RWPE1 (cell line): ENCODE measurements at regions not wholly inside any gene's neighbourhood (a gene's known extent, or its start where the extent isn't known, plus 50 kb on each side); places are given as distances from the start of the nearest gene placed in this dataset.

Experiments used
- CTCF ChIA-PET: fragments of 350-600 bp; sonication (Branson Sonifier 250); formaldehyde crosslinking; extraction: SDS; loops from one replicate; lab custom pipeline; 2021; lab: Yijun Ruan, JAX
- POLR2A ChIA-PET: fragments of 400-600 bp; formaldehyde crosslinking; extraction: SDS; loops from one replicate; lab custom pipeline; 2020; ENCODE audit warnings: antibody characterized with exemption; ENCODE audit not compliant: low non-redundant PET; lab: Yijun Ruan, JAX
- DNase-seq: peaks from one replicate; pipeline ENCODE4 v3.0.0; 2012; ENCODE audit warnings: low spot score
- H3K27ac ChIP-seq: fragments of 450-650 bp; 2 replicates; pipeline ENCODE4 v1.5.1; 2017
- TF ChIP-seq, protein P1 (sequence below): fragments of 450-650 bp; conservative IDR thresholded peaks from 2 replicates; pipeline ENCODE4 v1.5.1; 2017; ENCODE audit warnings: low read depth, mild to moderate bottlenecking

DNA sequence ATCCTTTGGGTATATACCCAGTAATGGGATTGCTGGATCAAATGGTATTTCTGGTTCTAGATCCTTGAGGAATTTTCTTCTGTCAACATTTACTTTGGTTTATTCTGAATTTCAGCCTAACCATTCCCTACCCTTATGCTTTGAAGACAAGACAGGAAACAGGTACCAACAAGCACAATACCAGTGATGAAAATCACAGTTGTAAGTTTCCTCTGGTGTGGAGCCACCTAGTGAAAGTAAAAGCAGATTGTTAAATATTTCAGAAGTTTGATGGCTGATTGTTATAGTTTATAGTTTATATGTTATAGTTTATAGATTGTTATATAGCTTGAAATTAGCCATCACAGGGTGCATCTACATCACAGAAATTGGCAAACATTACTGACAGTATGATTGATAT, 104.5 kb upstream of the AGA start:
- TF ChIP-seq, protein P1, sequence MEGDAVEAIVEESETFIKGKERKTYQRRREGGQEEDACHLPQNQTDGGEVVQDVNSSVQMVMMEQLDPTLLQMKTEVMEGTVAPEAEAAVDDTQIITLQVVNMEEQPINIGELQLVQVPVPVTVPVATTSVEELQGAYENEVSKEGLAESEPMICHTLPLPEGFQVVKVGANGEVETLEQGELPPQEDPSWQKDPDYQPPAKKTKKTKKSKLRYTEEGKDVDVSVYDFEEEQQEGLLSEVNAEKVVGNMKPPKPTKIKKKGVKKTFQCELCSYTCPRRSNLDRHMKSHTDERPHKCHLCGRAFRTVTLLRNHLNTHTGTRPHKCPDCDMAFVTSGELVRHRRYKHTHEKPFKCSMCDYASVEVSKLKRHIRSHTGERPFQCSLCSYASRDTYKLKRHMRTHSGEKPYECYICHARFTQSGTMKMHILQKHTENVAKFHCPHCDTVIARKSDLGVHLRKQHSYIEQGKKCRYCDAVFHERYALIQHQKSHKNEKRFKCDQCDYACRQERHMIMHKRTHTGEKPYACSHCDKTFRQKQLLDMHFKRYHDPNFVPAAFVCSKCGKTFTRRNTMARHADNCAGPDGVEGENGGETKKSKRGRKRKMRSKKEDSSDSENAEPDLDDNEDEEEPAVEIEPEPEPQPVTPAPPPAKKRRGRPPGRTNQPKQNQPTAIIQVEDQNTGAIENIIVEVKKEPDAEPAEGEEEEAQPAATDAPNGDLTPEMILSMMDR = no peak
- DNase-seq = peak; percentile 20
- POLR2A ChIA-PET = no interaction called here
- no peak overlapping the region for H3K27ac ChIP-seq
- CTCF ChIA-PET = no interaction called here

DNA sequence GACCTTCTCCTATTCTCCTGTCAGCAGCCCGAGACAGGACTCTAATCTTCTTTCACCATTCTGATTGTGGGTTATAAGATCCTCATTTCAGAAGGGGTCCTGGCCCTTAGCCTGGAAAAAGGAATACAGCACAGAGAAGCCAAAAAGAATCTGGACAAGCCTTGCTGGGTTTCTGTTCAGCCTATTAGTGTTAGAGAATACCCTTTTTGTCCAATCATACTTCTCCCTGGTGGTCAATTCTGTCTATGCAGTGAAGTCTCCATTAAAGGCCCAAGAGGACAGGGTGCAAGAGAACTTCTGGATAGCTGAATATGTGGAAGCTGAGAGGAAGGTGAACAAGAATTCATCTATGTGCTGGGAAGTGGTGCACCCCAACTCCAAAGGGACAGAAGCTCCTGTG, 105.7 kb upstream of the AGA start:
- CTCF ChIA-PET = no interaction called here
- TF ChIP-seq, protein P1 = no peak
- POLR2A ChIA-PET = no interaction called here
- H3K27ac ChIP-seq = no peak overlapping the region
- no peak for DNase-seq

DNA sequence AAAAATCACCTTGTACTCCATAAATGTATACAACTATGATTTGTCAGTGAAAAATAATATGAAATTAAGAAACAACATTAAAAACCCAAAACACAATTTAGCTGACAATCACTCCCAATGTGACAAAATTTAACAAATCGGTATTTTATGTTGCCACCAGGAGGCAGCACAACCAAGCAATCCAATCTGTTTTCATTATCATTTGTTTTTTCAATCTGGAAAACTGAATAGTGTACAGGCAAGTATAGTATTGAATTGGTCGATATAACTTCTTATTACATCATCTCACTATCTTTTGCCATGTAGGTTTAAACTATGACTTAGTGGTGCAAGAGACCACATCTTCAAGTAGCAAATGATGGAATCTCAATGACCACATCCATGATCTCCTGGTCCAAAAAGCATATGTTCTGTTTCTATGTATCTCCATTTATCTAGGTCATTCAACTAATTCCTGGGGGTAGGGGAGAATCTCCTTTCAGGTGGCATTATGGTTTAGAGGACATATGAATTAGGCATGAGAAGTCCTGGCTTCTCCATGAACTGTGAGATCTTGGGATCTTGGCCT, 112.9 kb upstream of the AGA start:
- TF ChIP-seq, protein P1 = peak; percentile 72
- no peak overlapping the region for H3K27ac ChIP-seq
- peak; percentile 24 for DNase-seq
- POLR2A ChIA-PET = no interaction called here
- CTCF ChIA-PET = interaction anchor here (0.6 kb wide), 1 partner anchor 531 kb away, joined by 7 read pairs; no protein-coding TSS in a partner anchor

DNA sequence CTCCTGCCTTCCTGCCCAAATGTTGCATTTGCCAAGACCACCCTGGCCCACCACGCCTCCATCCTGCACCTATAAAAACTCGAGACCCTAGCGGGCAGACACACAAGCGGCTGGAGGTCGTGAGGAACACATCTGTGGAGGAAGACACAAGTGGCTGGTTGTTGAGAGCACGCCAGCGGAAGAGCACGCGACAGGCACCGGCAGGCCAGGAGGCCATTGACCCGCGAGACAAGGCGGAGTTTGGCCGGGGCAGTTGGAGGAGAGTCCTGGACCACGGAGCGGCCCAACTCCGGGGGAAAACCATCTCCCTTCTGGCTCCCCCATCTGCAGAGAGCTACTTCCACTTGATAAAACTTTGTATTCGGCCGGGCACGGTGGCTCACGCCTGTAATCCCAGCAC, 115.2 kb upstream of the AGA start:
- no peak for DNase-seq
- CTCF ChIA-PET = no interaction called here
- TF ChIP-seq, protein P1 = no peak

DNA sequence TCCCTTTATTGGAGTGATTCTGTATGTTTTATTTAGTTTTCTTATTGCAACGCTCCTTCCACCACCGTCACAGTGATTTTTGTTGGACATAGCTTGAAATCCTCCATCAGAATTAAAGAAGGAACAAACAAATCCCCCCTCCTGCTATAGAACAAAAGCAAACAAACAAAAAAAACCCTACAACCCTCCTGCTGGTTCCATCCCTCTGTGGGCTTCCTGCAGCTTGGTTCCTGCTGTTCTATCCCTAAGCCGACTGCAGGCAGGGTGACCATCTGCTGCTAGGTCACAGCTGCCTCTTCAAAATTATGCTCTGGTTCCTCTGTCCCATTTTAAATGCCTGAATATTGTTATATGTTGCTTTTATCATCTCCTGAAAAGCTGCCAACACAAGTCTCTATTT, 116.8 kb upstream of the AGA start:
- DNase-seq = no peak
- ChIA-PET CTCF (no interaction called here), POLR2A (no interaction called here)
- TF ChIP-seq, protein P1 = no peak
- H3K27ac ChIP-seq = no peak overlapping the region

More for the DNA sequence above, 115.2 kb upstream of the AGA start:
- H3K27ac ChIP-seq = no peak overlapping the region
- POLR2A ChIA-PET = no interaction called here

DNA sequence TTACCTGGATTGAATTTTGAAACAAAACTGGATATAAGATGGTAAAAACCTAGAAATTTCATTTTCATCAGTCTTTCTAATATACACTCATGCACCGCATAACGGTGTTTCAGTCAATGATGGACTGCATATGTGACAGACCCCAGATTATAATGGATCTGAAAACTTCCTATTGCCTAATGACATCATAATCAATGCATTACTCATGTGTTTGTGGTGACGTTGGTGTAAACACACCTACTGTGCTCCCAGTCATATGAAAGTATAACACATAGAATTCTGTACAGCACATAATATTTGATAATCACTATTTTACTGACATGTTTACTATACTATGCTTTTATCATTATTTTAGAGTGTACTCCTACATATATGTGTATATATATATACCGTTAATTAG, 119.9 kb upstream of the AGA start:
- POLR2A ChIA-PET = no interaction called here
- TF ChIP-seq, protein P1 = no peak
- CTCF ChIA-PET = no interaction called here
- no peak for DNase-seq
- no peak overlapping the region for H3K27ac ChIP-seq
